ENCODE measurements at regions not wholly inside any gene's neighbourhood (a gene's known extent, or its start where the extent isn't known, plus 50 kb on each side); places are given as distances from the start of the nearest gene placed in this dataset.

GRCh38 chr11:81005595-81005994 is 1564.8 kb upstream of the TENM4 start:
- DNase-seq = no peak
- Histone ChIP-seq H3K36me3 (no peaks in the 10 kb centered on the region), H3K9me3 (no peaks in the 10 kb centered on the region), H3K4me3 (no peak overlapping the region), H3K27ac (no peak overlapping the region), H3K4me1 (no peaks in the 10 kb centered on the region), H3K27me3 (no peaks in the 10 kb centered on the region)
- WGBS, 4 donors = 77 to 82% (median 79%) methylated on average over 2 of the region's 2 CpGs
- ATAC-seq = peak in 1 of 4 donors; percentile 57
- TF ChIP-seq CTCF (IDR thresholded peaks at IDR 0.05) = no peak
- intact Hi-C loops (cut with DNase I) = no loop called here

DNA sequence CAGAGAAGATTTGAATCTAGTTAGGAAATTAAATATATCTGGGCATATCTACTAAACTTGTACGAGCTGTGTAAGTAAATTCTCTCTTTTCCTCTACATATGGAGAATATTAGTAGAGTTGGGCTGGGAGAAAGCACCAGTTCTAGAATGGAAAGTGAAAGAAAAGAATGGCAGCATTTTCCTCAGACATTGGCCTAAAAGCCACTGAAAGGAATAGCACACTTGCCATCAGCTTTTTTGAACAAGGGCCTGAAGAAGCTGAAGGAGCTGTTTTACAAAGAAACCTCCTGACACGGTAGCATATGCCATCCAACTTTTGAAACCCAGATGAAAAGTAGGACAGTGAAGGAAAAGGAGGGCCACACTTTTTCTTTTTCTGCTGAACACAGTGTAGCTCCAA is 1563.7 kb upstream of the TENM4 start:
- Histone ChIP-seq H3K4me3 (no peak overlapping the region), H3K36me3 (no peaks in the 10 kb centered on the region), H3K9me3 (no peaks in the 10 kb centered on the region), H3K27me3 (no peaks in the 10 kb centered on the region), H3K27ac (no peak overlapping the region), H3K4me1 (no peaks in the 10 kb centered on the region)
- ATAC-seq (no peak), DNase-seq (no peak)
- WGBS, 4 donors = 75 to 90% (median 80%) methylated on average over 2 of the region's 2 CpGs
- intact Hi-C loops (cut with DNase I) = no loop called here
- no peak for TF ChIP-seq CTCF (IDR thresholded peaks at IDR 0.05)
- no peak for TF ChIP-seq POLR2A (IDR thresholded peaks at IDR 0.05)

DNA sequence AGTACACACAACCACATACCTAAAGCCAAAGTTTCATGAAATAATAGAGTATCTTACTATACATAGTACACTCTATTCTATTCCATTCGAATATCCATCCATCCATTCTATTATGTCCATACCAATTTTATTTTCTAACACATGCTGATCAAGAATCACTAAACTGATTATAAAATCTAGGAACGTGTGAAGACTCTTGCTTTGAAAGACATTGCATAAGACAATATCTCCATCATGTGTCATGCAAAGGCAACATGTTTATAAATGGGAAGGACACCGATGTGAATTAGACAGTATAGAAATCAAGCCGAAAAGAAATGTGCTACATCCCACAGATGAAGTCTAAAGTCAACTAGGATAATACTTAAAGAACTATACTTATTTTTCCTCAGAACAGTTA is 1561.5 kb upstream of the TENM4 start:
- DNase-seq (no peak), ATAC-seq (no peak)
- H3K36me3 ChIP-seq = no peaks in the 10 kb centered on the region
- H3K9me3 ChIP-seq = no peaks in the 10 kb centered on the region
- H3K27me3 ChIP-seq = no peaks in the 10 kb centered on the region
- TF ChIP-seq POLR2A (IDR thresholded peaks at IDR 0.05) = no peak
- H3K4me3 ChIP-seq = no peak overlapping the region
- 76 to 82% (median 82%) methylated on average over 4 of the region's 4 CpGs for WGBS, 4 donors
- no peak overlapping the region for H3K27ac ChIP-seq
- intact Hi-C loops (cut with DNase I) = no loop called here
- no peaks in the 10 kb centered on the region for H3K4me1 ChIP-seq

DNA sequence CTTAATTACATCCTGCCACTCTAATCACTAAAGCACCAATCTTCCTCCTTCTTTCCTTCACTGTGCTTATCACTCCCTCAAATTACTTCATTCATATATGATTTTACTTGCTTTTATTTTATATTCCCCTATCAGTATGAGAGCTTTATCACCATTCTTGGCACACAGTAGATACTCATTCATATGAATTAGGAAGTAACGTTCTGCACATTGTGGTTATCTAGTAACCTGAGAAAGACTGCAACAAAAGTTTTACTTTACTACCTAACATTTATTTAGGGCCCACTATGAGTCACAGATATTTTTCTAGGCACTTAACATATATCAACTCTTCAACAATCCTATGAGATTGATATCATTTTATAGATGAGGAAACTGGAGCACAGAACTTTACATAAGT is 1559.9 kb upstream of the TENM4 start:
- intact Hi-C loops (cut with DNase I) = no loop called here
- WGBS, 4 donors = 41 to 53% (median 45%) methylated on average over 1 of the region's 1 CpG
- H3K4me1 ChIP-seq = no peaks in the 10 kb centered on the region
- DNase-seq = no peak
- TF ChIP-seq POLR2A (IDR thresholded peaks at IDR 0.05) = no peak
- no peak for TF ChIP-seq CTCF (IDR thresholded peaks at IDR 0.05)
- H3K9me3 ChIP-seq = no peaks in the 10 kb centered on the region
- no peak overlapping the region for H3K27ac ChIP-seq
- H3K27me3 ChIP-seq = no peaks in the 10 kb centered on the region
- no peaks in the 10 kb centered on the region for H3K36me3 ChIP-seq
- no peak overlapping the region for H3K4me3 ChIP-seq
- no peak for ATAC-seq

DNA sequence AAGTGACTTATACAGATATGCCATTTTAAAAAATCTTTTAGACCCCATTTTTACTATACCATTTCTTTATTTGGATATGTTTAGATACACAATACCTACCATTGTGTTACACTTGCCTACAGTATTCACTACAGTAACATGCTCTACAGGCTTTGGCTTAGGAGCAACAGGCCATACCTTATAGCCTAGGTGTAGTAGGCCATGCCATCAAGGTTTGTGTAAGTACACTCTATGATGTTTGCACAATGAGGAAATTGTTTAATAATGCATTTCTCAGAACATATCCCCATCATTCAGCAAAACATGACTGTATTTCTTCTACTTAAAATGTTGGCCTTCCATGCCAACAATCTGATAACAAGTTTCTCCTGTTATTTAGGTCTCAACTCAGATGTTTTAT is 1559.5 kb upstream of the TENM4 start:
- no peaks in the 10 kb centered on the region for H3K9me3 ChIP-seq
- H3K4me3 ChIP-seq = no peak overlapping the region
- ATAC-seq (no peak), DNase-seq (no peak)
- no peaks in the 10 kb centered on the region for H3K4me1 ChIP-seq
- no peaks in the 10 kb centered on the region for H3K27me3 ChIP-seq
- intact Hi-C loops (cut with DNase I) = no loop called here
- TF ChIP-seq CTCF (IDR thresholded peaks at IDR 0.05) (no peak), POLR2A (IDR thresholded peaks at IDR 0.05) (no peak)
- no peak overlapping the region for H3K27ac ChIP-seq
- no peaks in the 10 kb centered on the region for H3K36me3 ChIP-seq

All from heart left ventricle (tissue), 16 donors.